OCI-LY7 (cell line): ENCODE measurements at regions not wholly inside any gene's neighbourhood (a gene's known extent, or its start where the extent isn't known, plus 50 kb on each side); places are given as distances from the start of the nearest gene placed in this dataset.

ENCODE experiments used
- CTCF ChIP-seq: fragments of 200-600 bp; sonication (generic); conservative IDR thresholded peaks from 2 replicates; pipeline ENCODE4 v1.5.1; 2014; ENCODE audit warnings: mild to moderate bottlenecking, antibody characterized with exemption, low read length, moderate library complexity, mixed read lengths
- EZH2phosphoT487 ChIP-seq: fragments of 200-600 bp; sonication (generic); IDR thresholded peaks from 2 replicates; pipeline ENCODE4 v1.6.1; 2018; ENCODE audit warnings: low read depth, borderline replicate concordance, mild to moderate bottlenecking, mixed run types, antibody characterized with exemption, low read length, moderate library complexity, mixed read lengths

- TF ChIP-seq CTCF (no peak), EZH2phosphoT487 (no peak)
Observed at GRCh38 chr13:58935689-58936088, 1228.0 kb downstream of the DIAPH3 start.
